H1 (cell line): ENCODE measurements at regions not wholly inside any gene's neighbourhood (a gene's known extent, or its start where the extent isn't known, plus 50 kb on each side); places are given as distances from the start of the nearest gene placed in this dataset.

Experiments
- CTCF ChIA-PET: fragments of 300-600 bp; sonication (Branson Sonifier 250); formaldehyde crosslinking; loops from one replicate; lab custom pipeline; 2021; ENCODE audit not compliant: partially characterized antibody; lab: Charles Lee
- POLR2A ChIA-PET: fragments of 300-600 bp; sonication (Branson Sonifier 250); formaldehyde crosslinking; loops from one replicate; lab custom pipeline; 2021; ENCODE audit warnings: inconsistent platforms; ENCODE audit not compliant: partially characterized antibody; lab: Charles Lee
- DNase-seq, 2 experiments: peaks; one replicate each; pipeline versions ENCODE4 v3.0.0 to v3.0.0-alpha.2; 2010 to 2022; ENCODE audit warnings: low spot score in 2 of 2, low read depth in 1 of 2, mixed read lengths in 1 of 2
- FAIRE-seq: peaks from 2 replicates; lab custom pipeline; 2011; peaks lifted over from hg19 to GRCh38; lab: Jason Lieb, UNC
- H2AFZ ChIP-seq: 2 replicates; pipeline ENCODE4 v1.8.1; 2012; ENCODE audit warnings: low read length, inconsistent platforms
- H2AK5ac ChIP-seq: 2 replicates; pipeline ENCODE4 v1.6.1; 2013; ENCODE audit warnings: low read depth, low read length
- H2BK120ac ChIP-seq: replicated peaks from 2 replicates; pipeline ENCODE3; 2013; ENCODE audit warnings: low read depth, low read length, inconsistent platforms
- H2BK12ac ChIP-seq: 2 replicates; pipeline ENCODE4 v1.6.1; 2013; ENCODE audit warnings: low read depth, low read length
- H2BK15ac ChIP-seq: 2 replicates; pipeline ENCODE4 v1.6.1; 2013; ENCODE audit warnings: low read length
- H2BK20ac ChIP-seq: 2 replicates; pipeline ENCODE4 v1.6.1; 2013; ENCODE audit warnings: low read length
- H2BK5ac ChIP-seq: 2 replicates; pipeline ENCODE4 v1.6.1; 2013; ENCODE audit warnings: low read depth, low read length
- H3K14ac ChIP-seq: 2 replicates; pipeline ENCODE4 v1.6.1; 2013; ENCODE audit warnings: inconsistent platforms; ENCODE audit not compliant: insufficient read length
- H3K18ac ChIP-seq: 2 replicates; pipeline ENCODE4 v1.6.1; 2013; ENCODE audit warnings: low read length; ENCODE audit errors: extremely low read depth
- H3K23ac ChIP-seq: 2 replicates; pipeline ENCODE4 v1.6.1; 2013; ENCODE audit warnings: inconsistent platforms; ENCODE audit not compliant: insufficient read length
- H3K23me2 ChIP-seq: 2 replicates; pipeline ENCODE4 v1.6.1; 2013; ENCODE audit warnings: low read depth, low read length
- H3K27ac ChIP-seq: 2 replicates; pipeline ENCODE4 v1.6.1; 2011; ENCODE audit warnings: low read depth, low read length, inconsistent platforms
- H3K27me3 ChIP-seq, 4 experiments: replicated peaks in 1 of 4; 1 replicate in 1 of 4; 2 replicates in 3 of 4; pipeline versions ENCODE4 v1.6.1 to v1.8.1; 2011 to 2013; ENCODE audit warnings: low read length in 3 of 4, mild to moderate bottlenecking in 3 of 4, inconsistent platforms in 2 of 4, mixed read lengths in 2 of 4, moderate library complexity in 1 of 4; ENCODE audit not compliant: control insufficient read depth in 3 of 4, insufficient read depth in 3 of 4; ENCODE audit errors: extremely low read depth in 1 of 4
- H3K36me3 ChIP-seq, 4 experiments: 2 replicates each; pipeline versions ENCODE4 v1.6.1 to v1.8.1; 2011 to 2013; ENCODE audit warnings: mild to moderate bottlenecking in 4 of 4, low read length in 3 of 4, moderate library complexity in 2 of 4, control low read depth in 1 of 4, inconsistent platforms in 1 of 4; ENCODE audit not compliant: insufficient read depth in 4 of 4, control insufficient read depth in 2 of 4
- H3K4ac ChIP-seq: replicated peaks from 2 replicates; pipeline ENCODE3; 2013; ENCODE audit warnings: low read length, low read depth, mixed read lengths, inconsistent platforms; ENCODE audit not compliant: insufficient read length
- H3K4me1 ChIP-seq, 4 experiments: replicated peaks in 1 of 4; 1 replicate in 1 of 4; 2 replicates in 3 of 4; pipeline versions ENCODE4 v1.6.1 to v1.8.1; 2011 to 2013; ENCODE audit warnings: low read length in 3 of 4, inconsistent platforms in 2 of 4, mixed read lengths in 1 of 4; ENCODE audit not compliant: insufficient read depth in 4 of 4, control insufficient read depth in 3 of 4
- H3K4me2 ChIP-seq, 2 experiments: 2 replicates each; pipeline versions ENCODE4 v1.6.1 to v1.8.1; 2011 to 2013; ENCODE audit warnings: low read depth in 2 of 2, low read length in 2 of 2, control low read depth in 1 of 2, inconsistent platforms in 1 of 2, mild to moderate bottlenecking in 1 of 2; ENCODE audit not compliant: insufficient read depth in 1 of 2
- H3K4me3 ChIP-seq, 4 experiments: fragments of 200-600, 300-600 bp in 1 of 4; sonication (generic), shearing (Covaris generic), sonication (Bioruptor Twin) in 1 of 4; 2 replicates each; pipeline versions ENCODE4 v1.5.1 to v1.8.1; 2011 to 2016; ENCODE audit warnings: low read length in 4 of 4, low read depth in 3 of 4, control low read depth in 2 of 4, inconsistent platforms in 2 of 4, mild to moderate bottlenecking in 2 of 4, mixed read lengths in 1 of 4, moderate library complexity in 1 of 4; ENCODE audit not compliant: insufficient read depth in 2 of 4; ENCODE audit errors: extremely low read depth in 1 of 4
- H3K56ac ChIP-seq: replicated peaks from 2 replicates; pipeline ENCODE3; 2013; ENCODE audit warnings: low read depth, mild to moderate bottlenecking, mixed read lengths, low read length, inconsistent platforms; ENCODE audit not compliant: insufficient read length
- H3K79me1 ChIP-seq: 2 replicates; pipeline ENCODE4 v1.6.1; 2013; ENCODE audit warnings: low read depth, low read length, control low read depth
- H3K79me2 ChIP-seq, 2 experiments: 2 replicates each; pipeline versions ENCODE4 v1.6.1 to v1.8.1; 2012 to 2013; ENCODE audit warnings: low read length in 2 of 2, mild to moderate bottlenecking in 2 of 2, inconsistent platforms in 1 of 2; ENCODE audit not compliant: insufficient read depth in 2 of 2, control insufficient read depth in 1 of 2
- H3K9ac ChIP-seq, 4 experiments: replicated peaks in 1 of 4; 1 replicate in 1 of 4; 2 replicates in 3 of 4; pipeline versions ENCODE4 v1.6.1 to v1.8.1; 2011 to 2013; ENCODE audit warnings: low read depth in 3 of 4, low read length in 3 of 4, control low read depth in 2 of 4, mild to moderate bottlenecking in 2 of 4, moderate library complexity in 2 of 4, inconsistent platforms in 1 of 4; ENCODE audit errors: extremely low read depth in 1 of 4
- H3K9me3 ChIP-seq, 2 experiments: 2 replicates each; pipeline versions ENCODE4 v1.6.1 to v1.8.1; 2012 to 2013; ENCODE audit warnings: mild to moderate bottlenecking in 2 of 2, moderate library complexity in 2 of 2, control low read depth in 1 of 2, inconsistent platforms in 1 of 2, low read depth in 1 of 2, low read length in 1 of 2, mixed read lengths in 1 of 2; ENCODE audit not compliant: insufficient read depth in 2 of 2
- H4K20me1 ChIP-seq, 2 experiments: replicated peaks in 1 of 2; 2 replicates each; pipeline versions ENCODE3 to v1.8.1; 2011 to 2013; ENCODE audit warnings: inconsistent platforms in 2 of 2, low read length in 2 of 2, mild to moderate bottlenecking in 1 of 2; ENCODE audit not compliant: insufficient read depth in 2 of 2, control insufficient read depth in 1 of 2
- H4K5ac ChIP-seq: 2 replicates; pipeline ENCODE4 v1.6.1; 2013; ENCODE audit warnings: low read length, low read depth, mixed read lengths, inconsistent platforms; ENCODE audit not compliant: insufficient read length
- H4K8ac ChIP-seq: 2 replicates; pipeline ENCODE4 v1.8.0; 2013; ENCODE audit warnings: mild to moderate bottlenecking, moderate library complexity, low read length, inconsistent platforms; ENCODE audit not compliant: insufficient read depth; ENCODE audit errors: extremely low read depth
- H4K91ac ChIP-seq: replicated peaks from 2 replicates; pipeline ENCODE3; 2013; ENCODE audit warnings: low read length, mixed read lengths, inconsistent platforms; ENCODE audit not compliant: insufficient read length
- CREB1 ChIP-seq: IDR thresholded peaks from 2 replicates; pipeline ENCODE4 v1.6.1; 2012; ENCODE audit warnings: inconsistent platforms
- HDAC6 ChIP-seq: IDR thresholded peaks from one replicate; pipeline ENCODE4 v1.7.1; 2012; ENCODE audit warnings: low read depth, mild to moderate bottlenecking, inconsistent platforms, low read length, moderate library complexity
- MAFK ChIP-seq: IDR thresholded peaks from 2 replicates; pipeline ENCODE4 v1.6.1; 2012; ENCODE audit warnings: low read depth, mild to moderate bottlenecking, improper control_type of control experiment, low read length
- POLR2A ChIP-seq, 2 experiments: IDR thresholded peaks; 1 replicate in 1 of 2; 2 replicates in 1 of 2; pipeline ENCODE4 v1.6.1; 2011; ENCODE audit warnings: low read depth in 2 of 2, low read length in 2 of 2, mild to moderate bottlenecking in 2 of 2; ENCODE audit errors: control extremely low read depth in 1 of 2
- WGBS, 2 experiments: shearing (Covaris generic) in 1 of 2; methylation state at CpG; one replicate each; pipeline versions ENCODE4 v1.1.6 to v1.1.7; 2013 to 2015; ENCODE audit warnings: low lambda C conversion rate in 2 of 2, mixed read lengths in 2 of 2, inconsistent platforms in 1 of 2, low coverage in 1 of 2, missing lambda C conversion rate in 1 of 2; ENCODE audit not compliant: insufficient replicate concordance in 2 of 2, insufficient coverage in 1 of 2, insufficient read length in 1 of 2; ENCODE audit errors: extremely low coverage in 1 of 2, missing lambda C conversion rate in 1 of 2; 5-methylcytosine and 5-hydroxymethylcytosine counted together
- TF ChIP-seq, protein P1 (sequence below): IDR thresholded peaks from 2 replicates; pipeline ENCODE4 v1.6.1; 2011; ENCODE audit warnings: low read length, improper control_type of control experiment

GRCh38 chr10:57186201-57186600 is 825.1 kb upstream of the ZWINT start:
- no peak overlapping the region for H2BK15ac ChIP-seq
- POLR2A ChIA-PET = interaction anchor here (0.8 kb wide), 1 partner anchor 33 kb away, joined by 3 read pairs; no protein-coding TSS in a partner anchor
- no peak overlapping the region for H2BK5ac ChIP-seq
- no peak overlapping the region for H3K4me3 ChIP-seq
- no peak overlapping the region for H3K9ac ChIP-seq
- H4K91ac ChIP-seq = no peak overlapping the region
- H3K9me3 ChIP-seq = peaks cover 0 to 3% of the 10 kb centered on the region in 2 experiments; a peak in 1 of 4 replicates
- H3K18ac ChIP-seq = no peak overlapping the region
- H2AFZ ChIP-seq = no peak overlapping the region
- H3K23ac ChIP-seq = no peak overlapping the region
- H2BK20ac ChIP-seq = no peak overlapping the region
- no peaks in the 10 kb centered on the region for H3K79me2 ChIP-seq
- H3K14ac ChIP-seq = no peak overlapping the region
- no peak overlapping the region for H3K27ac ChIP-seq
- H4K8ac ChIP-seq = no peak overlapping the region
- H3K56ac ChIP-seq = no peak overlapping the region
- no peak overlapping the region for H2BK12ac ChIP-seq
- H3K27me3 ChIP-seq = no peaks in the 10 kb centered on the region
- no peaks in the 10 kb centered on the region for H3K36me3 ChIP-seq
- H4K5ac ChIP-seq = no peak overlapping the region
- H3K23me2 ChIP-seq = no peaks in the 10 kb centered on the region
- no peaks in the 10 kb centered on the region for H4K20me1 ChIP-seq
- H3K79me1 ChIP-seq = no peaks in the 10 kb centered on the region
- no peak overlapping the region for H2BK120ac ChIP-seq
- H3K4me2 ChIP-seq = no peak overlapping the region
- DNase-seq (no peak), FAIRE-seq (no peak)
- H2AK5ac ChIP-seq = no peak overlapping the region
- WGBS, 2 experiments = 92% methylated on average over 1 of the region's 1 CpG; no CpG with 5 or more reads in 1 of the 2 experiments
- TF ChIP-seq POLR2A (IDR thresholded peaks at IDR 0.05; ENCODE audit: control extremely low read depth in 1 of 2, low read depth in 2 of 2, low read length in 2 of 2) (no peak), MAFK (no peak), CREB1 (no peak), HDAC6 (no peak)
- TF ChIP-seq, protein P1, sequence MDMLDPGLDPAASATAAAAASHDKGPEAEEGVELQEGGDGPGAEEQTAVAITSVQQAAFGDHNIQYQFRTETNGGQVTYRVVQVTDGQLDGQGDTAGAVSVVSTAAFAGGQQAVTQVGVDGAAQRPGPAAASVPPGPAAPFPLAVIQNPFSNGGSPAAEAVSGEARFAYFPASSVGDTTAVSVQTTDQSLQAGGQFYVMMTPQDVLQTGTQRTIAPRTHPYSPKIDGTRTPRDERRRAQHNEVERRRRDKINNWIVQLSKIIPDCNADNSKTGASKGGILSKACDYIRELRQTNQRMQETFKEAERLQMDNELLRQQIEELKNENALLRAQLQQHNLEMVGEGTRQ = no peak
- H3K4ac ChIP-seq = no peak overlapping the region
- no peaks in the 10 kb centered on the region for H3K4me1 ChIP-seq
- CTCF ChIA-PET = no interaction called here
